ENCODE measurements at regions not wholly inside any gene's neighbourhood (a gene's known extent, or its start where the extent isn't known, plus 50 kb on each side); places are given as distances from the start of the nearest gene placed in this dataset.

- TF ChIP-seq CTCF (conservative IDR thresholded peaks at IDR 0.05 in 1 of 2, IDR thresholded peaks at IDR 0.05 in 1 of 2; ENCODE audit: extremely low read depth in 1 of 2, insufficient read depth in 1 of 2, low read depth in 1 of 2, low read length in 2 of 2) (no peak), EZH2 (IDR thresholded peaks at IDR 0.05; ENCODE audit: borderline replicate concordance, low read length) (no peak)
Measured at GRCh38 chr5:93954421-93955069, 213.1 kb upstream of the POU5F2 start.

Data from mammary epithelial cell (primary cell).